Kasumi-1 (cell line): ENCODE measurements at regions not wholly inside any gene's neighbourhood (a gene's known extent, or its start where the extent isn't known, plus 50 kb on each side); places are given as distances from the start of the nearest gene placed in this dataset.
"Not testable (repeated sequence)": the region's sequence is repeated elsewhere in the genome, so short reads cannot be mapped to it uniquely, and the experiment has no call there.

Experiments
- DNase-seq, 2 experiments: peaks; one replicate each; lab custom pipeline; 2025; lab: John Stamatoyannopoulos, UW

- not testable (repeated sequence) for DNase-seq
These were observed 610.0 kb upstream of the NRG3 start for GRCh38 chr10:81264991-81265390.

GRCh38 chr10:81270051-81270450 lies 604.9 kb upstream of the NRG3 start:
- no peak for DNase-seq

GRCh38 chr10:81280497-81281479 lies 594.2 kb upstream of the NRG3 start:
- no peak for DNase-seq

- no peak for DNase-seq
These were observed 586.5 kb upstream of the NRG3 start for GRCh38 chr10:81288544-81288943.

GRCh38 chr10:81297292-81297691 lies 577.7 kb upstream of the NRG3 start:
- DNase-seq = no peak

- no peak for DNase-seq
These were observed 571.3 kb upstream of the NRG3 start for GRCh38 chr10:81303656-81304055.

GRCh38 chr10:81306971-81307782 lies 567.8 kb upstream of the NRG3 start:
- DNase-seq = no peak

GRCh38 chr10:81309041-81309552 lies 565.9 kb upstream of the NRG3 start:
- DNase-seq = no peak

- no peak for DNase-seq
These were observed 560.5 kb upstream of the NRG3 start for GRCh38 chr10:81314471-81314870.

GRCh38 chr10:81315026-81315425 lies 560.0 kb upstream of the NRG3 start:
- no peak for DNase-seq

GRCh38 chr10:81348003-81348402 lies 527.0 kb upstream of the NRG3 start:
- no peak for DNase-seq

- DNase-seq = no peak
These were observed 507.9 kb upstream of the NRG3 start for GRCh38 chr10:81367132-81367531.

- DNase-seq = no peak
These were observed 488.2 kb upstream of the NRG3 start for GRCh38 chr10:81386817-81387216.

- no peak for DNase-seq
These were observed 471.5 kb upstream of the NRG3 start for GRCh38 chr10:81403451-81403850.

GRCh38 chr10:81405399-81405798 lies 469.6 kb upstream of the NRG3 start:
- DNase-seq = no peak

- no peak for DNase-seq
These were observed 461.0 kb upstream of the NRG3 start for GRCh38 chr10:81414038-81414437.

GRCh38 chr10:81426722-81427121 lies 448.3 kb upstream of the NRG3 start:
- DNase-seq = no peak

GRCh38 chr10:81428456-81429134 lies 446.4 kb upstream of the NRG3 start:
- no peak for DNase-seq

GRCh38 chr10:81439445-81439844 lies 435.5 kb upstream of the NRG3 start:
- DNase-seq = no peak

- DNase-seq = not testable (repeated sequence)
These were observed 433.4 kb upstream of the NRG3 start for GRCh38 chr10:81441624-81442023.

- DNase-seq = no peak
These were observed 430.6 kb upstream of the NRG3 start for GRCh38 chr10:81444242-81444929.
